HCT116 (cell line): ENCODE measurements at regions not wholly inside any gene's neighbourhood (a gene's known extent, or its start where the extent isn't known, plus 50 kb on each side); places are given as distances from the start of the nearest gene placed in this dataset.

Experiments used
- ATAC-seq: fragments of 200-7000 bp; cut with Tn5 transposase; 2 replicates; pipeline ENCODE4 v1.9.1; 2020; ENCODE audit warnings: mild to moderate bottlenecking, moderate library complexity
- BruUV-seq: library from RNA; stranded (reverse); fragments of 400-500 nt; replicated peaks from 2 replicates; lab custom pipeline; 2021; lab: Mats Ljungman, UMichigan
- CTCF ChIA-PET: fragments of 300-600 bp; sonication (Branson Sonifier 250); formaldehyde crosslinking; loops from one replicate; lab custom pipeline; 2021; ENCODE audit warnings: antibody characterized with exemption; lab: Charles Lee
- POLR2A ChIA-PET: fragments of 300-600, 350-600 bp; sonication (Branson Sonifier 250); formaldehyde crosslinking; loops from one replicate; lab custom pipeline; 2021; ENCODE audit warnings: antibody characterized with exemption; lab: Charles Lee
- RAD21 ChIA-PET, 2 experiments: fragments of 300-600 bp; sonication (Branson Sonifier 250); formaldehyde crosslinking; loops; one replicate each; lab custom pipeline; 2023; ENCODE audit warnings: low total read pairs in 2 of 2; ENCODE audit not compliant: uncharacterized antibody in 2 of 2, unreplicated experiment in 2 of 2, low non-redundant PET in 1 of 2; lab: Charles Lee
- DNase-seq: peaks from one replicate; pipeline ENCODE4 v3.0.0-alpha.2; 2010; ENCODE audit warnings: low read depth, low spot score
- H2AFZ ChIP-seq: fragments of 200-600 bp; shearing (Covaris generic), sonication (generic); 2 replicates; pipeline ENCODE4 v1.6.1; 2017; ENCODE audit warnings: low read depth, mixed run types, mixed read lengths, antibody characterized with exemption, low read length; ENCODE audit not compliant: poor library complexity, severe bottlenecking
- H3K27ac ChIP-seq: 2 replicates; pipeline ENCODE4 v1.5.1; 2012; ENCODE audit warnings: low read depth, low read length
- H3K27me3 ChIP-seq: fragments of 200-600 bp; sonication (generic); 2 replicates; pipeline ENCODE4 v1.6.1; 2016; ENCODE audit warnings: mixed run types, low read length, mixed read lengths; ENCODE audit not compliant: insufficient read depth
- H3K36me3 ChIP-seq, 2 experiments: fragments of 200-500 bp in 1 of 2; fragments of 200-600 bp in 1 of 2; sonication (Bioruptor generic) in 1 of 2; sonication (generic) in 1 of 2; 2 replicates each; pipeline versions ENCODE4 v1.5.1 to v1.6.1; 2014 to 2016; ENCODE audit warnings: low read length in 2 of 2, inconsistent platforms in 1 of 2, mixed read lengths in 1 of 2, mixed run types in 1 of 2; ENCODE audit not compliant: insufficient read depth in 2 of 2, control insufficient read depth in 1 of 2
- H3K4me1 ChIP-seq, 2 experiments: fragments of 200-600 bp in 1 of 2; sonication (generic) in 1 of 2; 2 replicates each; pipeline versions ENCODE4 v1.5.1 to v1.6.1; 2012 to 2017; ENCODE audit warnings: low read length in 2 of 2, inconsistent platforms in 1 of 2, mild to moderate bottlenecking in 1 of 2, mixed read lengths in 1 of 2, mixed run types in 1 of 2, moderate library complexity in 1 of 2; ENCODE audit not compliant: insufficient read depth in 2 of 2, control insufficient read depth in 1 of 2
- H3K4me2 ChIP-seq: fragments of 200-600 bp; sonication (generic); 2 replicates; pipeline ENCODE4 v1.6.1; 2017; ENCODE audit warnings: mixed run types, low read length, mixed read lengths
- H3K4me3 ChIP-seq, 2 experiments: fragments of 200-600 bp in 1 of 2; sonication (generic) in 1 of 2; replicated peaks in 1 of 2; 2 replicates each; pipeline ENCODE4 v1.5.1; 2011 to 2016; ENCODE audit warnings: low read length in 2 of 2, control low read depth in 1 of 2, low read depth in 1 of 2, mild to moderate bottlenecking in 1 of 2, mixed read lengths in 1 of 2, mixed run types in 1 of 2
- H3K79me2 ChIP-seq: fragments of 200-600 bp; sonication (generic); 2 replicates; pipeline ENCODE4 v1.6.1; 2017; ENCODE audit warnings: mild to moderate bottlenecking, mixed run types, low read length, moderate library complexity, mixed read lengths; ENCODE audit not compliant: insufficient read depth
- H3K9ac ChIP-seq: fragments of 200-600 bp; sonication (generic); 2 replicates; pipeline ENCODE4 v1.6.1; 2016; ENCODE audit warnings: low read length, mixed read lengths
- H3K9me2 ChIP-seq: fragments of 200-600 bp; sonication (generic), shearing (Covaris generic); 2 replicates; pipeline ENCODE4 v1.6.1; 2017; ENCODE audit warnings: mixed run types, mild to moderate bottlenecking, moderate library complexity; ENCODE audit not compliant: insufficient read depth
- H3K9me3 ChIP-seq, 2 experiments: fragments of 200-500 bp in 1 of 2; fragments of 200-600 bp in 1 of 2; sonication (Bioruptor generic) in 1 of 2; sonication (generic) in 1 of 2; 2 replicates each; pipeline ENCODE4 v1.6.1; 2014 to 2017; ENCODE audit warnings: low read length in 2 of 2, mixed read lengths in 2 of 2, inconsistent platforms in 1 of 2, low read depth in 1 of 2, mild to moderate bottlenecking in 1 of 2, mixed run types in 1 of 2, moderate library complexity in 1 of 2; ENCODE audit not compliant: control insufficient read depth in 1 of 2, insufficient read depth in 1 of 2
- H4K20me1 ChIP-seq: fragments of 200-600 bp; sonication (generic), shearing (Covaris generic); 2 replicates; pipeline ENCODE4 v1.6.1; 2017; ENCODE audit warnings: mixed run types, mild to moderate bottlenecking, moderate library complexity; ENCODE audit not compliant: insufficient read depth
- CBX3 ChIP-seq: IDR thresholded peaks from 2 replicates; pipeline ENCODE4 v1.6.1; 2012; ENCODE audit warnings: low read depth
- CEBPB ChIP-seq: IDR thresholded peaks from 2 replicates; pipeline ENCODE4 v1.6.1; 2012; ENCODE audit warnings: low read depth
- EGR1 ChIP-seq: IDR thresholded peaks from 2 replicates; pipeline ENCODE4 v1.6.1; 2012; ENCODE audit warnings: low read depth
- ELF1 ChIP-seq: IDR thresholded peaks from 2 replicates; pipeline ENCODE4 v1.6.1; 2012; ENCODE audit warnings: low read depth, borderline replicate concordance
- EZH2 ChIP-seq: fragments of 200-600 bp; sonication (generic); IDR thresholded peaks from 2 replicates; pipeline ENCODE4 v1.6.1; 2017; ENCODE audit warnings: antibody characterized with exemption, mixed run types
- EZH2phosphoT487 ChIP-seq: fragments of 200-600 bp; IDR thresholded peaks from 2 replicates; pipeline ENCODE4 v1.6.1; 2018; ENCODE audit warnings: antibody characterized with exemption, borderline replicate concordance
- JUND ChIP-seq: IDR thresholded peaks from 2 replicates; pipeline ENCODE4 v1.6.1; 2012
- POLR2A ChIP-seq: IDR thresholded peaks from 2 replicates; pipeline ENCODE4 v1.7.0; 2011; ENCODE audit warnings: borderline replicate concordance; ENCODE audit not compliant: insufficient read depth, insufficient read length; ENCODE audit errors: extremely low read depth
- POLR2AphosphoS5 ChIP-seq: IDR thresholded peaks from 2 replicates; pipeline ENCODE4 v1.6.1; 2011; ENCODE audit warnings: mild to moderate bottlenecking, low read depth, low read length, moderate library complexity
- RAD21 ChIP-seq: IDR thresholded peaks from 2 replicates; pipeline ENCODE4 v1.6.1; 2012; ENCODE audit warnings: low read depth, mild to moderate bottlenecking
- SIN3A ChIP-seq: IDR thresholded peaks from 2 replicates; pipeline ENCODE4 v1.6.1; 2012; ENCODE audit warnings: low read depth
- SP1 ChIP-seq: IDR thresholded peaks from 2 replicates; pipeline ENCODE4 v1.6.1; 2012; ENCODE audit warnings: low read depth
- SRF ChIP-seq: IDR thresholded peaks from 2 replicates; pipeline ENCODE4 v1.6.1; 2012; ENCODE audit warnings: low read depth
- ZBTB33 ChIP-seq: IDR thresholded peaks from 2 replicates; pipeline ENCODE4 v1.6.1; 2011; ENCODE audit warnings: mild to moderate bottlenecking, low read length, moderate library complexity; ENCODE audit not compliant: insufficient replicate concordance; ENCODE audit errors: extremely low read depth
- ZFX ChIP-seq: fragments of 450-650 bp; IDR thresholded peaks from 2 replicates; pipeline ENCODE4 v1.6.1; 2017
- ZNF274 ChIP-seq: fragments of 200-500 bp; sonication (Bioruptor generic); IDR thresholded peaks from 2 replicates; pipeline ENCODE4 v1.6.1; 2014; ENCODE audit warnings: mild to moderate bottlenecking, low read depth, low read length, inconsistent platforms
- intact Hi-C: fragments of 100-400 bp; cut with micrococcal nuclease; formaldehyde crosslinking; loops from 2 replicates; pipeline ENCODE4 v1.10.0; 2022
- TF ChIP-seq, protein P1 (sequence below): IDR thresholded peaks from 2 replicates; pipeline ENCODE4 v1.6.1; 2012; ENCODE audit warnings: low read depth
- TF ChIP-seq, protein P2 (sequence below): IDR thresholded peaks from 2 replicates; pipeline ENCODE4 v1.6.1; 2012
- TF ChIP-seq, protein P3 (sequence below), 3 experiments: fragments of 200-600 bp in 1 of 3; sonication (generic) in 1 of 3; IDR thresholded peaks in 2 of 3; conservative IDR thresholded peaks in 1 of 3; 2 replicates each; pipeline ENCODE4 v1.5.1; 2012 to 2017; ENCODE audit warnings: low read depth in 2 of 3, low read length in 2 of 3, antibody characterized with exemption in 1 of 3, borderline replicate concordance in 1 of 3, control low read depth in 1 of 3, mild to moderate bottlenecking in 1 of 3, mixed read lengths in 1 of 3, mixed run types in 1 of 3, moderate library complexity in 1 of 3; ENCODE audit not compliant: insufficient read depth in 1 of 3

DNA sequence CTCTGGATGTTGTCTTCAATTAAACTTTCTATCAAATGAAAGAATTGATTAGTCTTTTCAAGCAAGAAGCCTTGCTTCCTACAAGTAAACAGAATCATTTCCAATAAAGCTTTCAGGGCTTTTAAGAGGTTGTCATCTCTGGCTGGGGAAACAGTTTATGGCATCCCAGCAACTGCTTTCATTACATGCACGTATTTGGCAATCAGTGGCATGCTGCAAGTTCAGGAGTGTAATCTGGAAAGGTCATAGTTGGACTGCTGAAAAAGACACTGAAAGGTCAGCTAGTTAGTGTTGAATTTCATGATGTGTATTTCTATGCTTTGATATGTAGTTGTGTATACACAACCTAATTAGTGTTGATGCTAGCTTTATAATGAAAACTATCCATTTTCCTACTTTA, 332.9 kb downstream of the DSC3 start:
- DNase-seq, result no peak
- POLR2A ChIA-PET, result no interaction called here
- RAD21 ChIA-PET, result no interaction called here
- no peak for ATAC-seq
- no TSS peak for BruUV-seq
- Histone ChIP-seq H3K79me2 (no peaks in the 10 kb centered on the region), H3K27ac (no peak overlapping the region), H3K4me3 (no peak overlapping the region), H3K9ac (no peak overlapping the region), H3K4me2 (no peak overlapping the region), H2AFZ (no peak overlapping the region), H4K20me1 (no peaks in the 10 kb centered on the region), H3K36me3 (no peaks in the 10 kb centered on the region), H3K9me2 (no peaks in the 10 kb centered on the region), H3K4me1 (no peaks in the 10 kb centered on the region), H3K27me3 (no peaks in the 10 kb centered on the region), H3K9me3 (no peaks in the 10 kb centered on the region)
- TF ChIP-seq, protein P1, sequence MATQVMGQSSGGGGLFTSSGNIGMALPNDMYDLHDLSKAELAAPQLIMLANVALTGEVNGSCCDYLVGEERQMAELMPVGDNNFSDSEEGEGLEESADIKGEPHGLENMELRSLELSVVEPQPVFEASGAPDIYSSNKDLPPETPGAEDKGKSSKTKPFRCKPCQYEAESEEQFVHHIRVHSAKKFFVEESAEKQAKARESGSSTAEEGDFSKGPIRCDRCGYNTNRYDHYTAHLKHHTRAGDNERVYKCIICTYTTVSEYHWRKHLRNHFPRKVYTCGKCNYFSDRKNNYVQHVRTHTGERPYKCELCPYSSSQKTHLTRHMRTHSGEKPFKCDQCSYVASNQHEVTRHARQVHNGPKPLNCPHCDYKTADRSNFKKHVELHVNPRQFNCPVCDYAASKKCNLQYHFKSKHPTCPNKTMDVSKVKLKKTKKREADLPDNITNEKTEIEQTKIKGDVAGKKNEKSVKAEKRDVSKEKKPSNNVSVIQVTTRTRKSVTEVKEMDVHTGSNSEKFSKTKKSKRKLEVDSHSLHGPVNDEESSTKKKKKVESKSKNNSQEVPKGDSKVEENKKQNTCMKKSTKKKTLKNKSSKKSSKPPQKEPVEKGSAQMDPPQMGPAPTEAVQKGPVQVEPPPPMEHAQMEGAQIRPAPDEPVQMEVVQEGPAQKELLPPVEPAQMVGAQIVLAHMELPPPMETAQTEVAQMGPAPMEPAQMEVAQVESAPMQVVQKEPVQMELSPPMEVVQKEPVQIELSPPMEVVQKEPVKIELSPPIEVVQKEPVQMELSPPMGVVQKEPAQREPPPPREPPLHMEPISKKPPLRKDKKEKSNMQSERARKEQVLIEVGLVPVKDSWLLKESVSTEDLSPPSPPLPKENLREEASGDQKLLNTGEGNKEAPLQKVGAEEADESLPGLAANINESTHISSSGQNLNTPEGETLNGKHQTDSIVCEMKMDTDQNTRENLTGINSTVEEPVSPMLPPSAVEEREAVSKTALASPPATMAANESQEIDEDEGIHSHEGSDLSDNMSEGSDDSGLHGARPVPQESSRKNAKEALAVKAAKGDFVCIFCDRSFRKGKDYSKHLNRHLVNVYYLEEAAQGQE, result no peak
- no peak for TF ChIP-seq EZH2phosphoT487
- no peak for TF ChIP-seq SP1
- no peak for TF ChIP-seq SRF
- TF ChIP-seq POLR2AphosphoS5, result no peak
- no peak for TF ChIP-seq SIN3A
- TF ChIP-seq ZBTB33, result no peak
- TF ChIP-seq, protein P2, sequence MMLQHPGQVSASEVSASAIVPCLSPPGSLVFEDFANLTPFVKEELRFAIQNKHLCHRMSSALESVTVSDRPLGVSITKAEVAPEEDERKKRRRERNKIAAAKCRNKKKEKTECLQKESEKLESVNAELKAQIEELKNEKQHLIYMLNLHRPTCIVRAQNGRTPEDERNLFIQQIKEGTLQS, result no peak
- no peak for TF ChIP-seq ELF1
- TF ChIP-seq EZH2, result no peak
- TF ChIP-seq CEBPB, result no peak
- no peak for TF ChIP-seq POLR2A
- TF ChIP-seq ZFX, result no peak
- TF ChIP-seq, protein P3, sequence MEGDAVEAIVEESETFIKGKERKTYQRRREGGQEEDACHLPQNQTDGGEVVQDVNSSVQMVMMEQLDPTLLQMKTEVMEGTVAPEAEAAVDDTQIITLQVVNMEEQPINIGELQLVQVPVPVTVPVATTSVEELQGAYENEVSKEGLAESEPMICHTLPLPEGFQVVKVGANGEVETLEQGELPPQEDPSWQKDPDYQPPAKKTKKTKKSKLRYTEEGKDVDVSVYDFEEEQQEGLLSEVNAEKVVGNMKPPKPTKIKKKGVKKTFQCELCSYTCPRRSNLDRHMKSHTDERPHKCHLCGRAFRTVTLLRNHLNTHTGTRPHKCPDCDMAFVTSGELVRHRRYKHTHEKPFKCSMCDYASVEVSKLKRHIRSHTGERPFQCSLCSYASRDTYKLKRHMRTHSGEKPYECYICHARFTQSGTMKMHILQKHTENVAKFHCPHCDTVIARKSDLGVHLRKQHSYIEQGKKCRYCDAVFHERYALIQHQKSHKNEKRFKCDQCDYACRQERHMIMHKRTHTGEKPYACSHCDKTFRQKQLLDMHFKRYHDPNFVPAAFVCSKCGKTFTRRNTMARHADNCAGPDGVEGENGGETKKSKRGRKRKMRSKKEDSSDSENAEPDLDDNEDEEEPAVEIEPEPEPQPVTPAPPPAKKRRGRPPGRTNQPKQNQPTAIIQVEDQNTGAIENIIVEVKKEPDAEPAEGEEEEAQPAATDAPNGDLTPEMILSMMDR (IDR thresholded peaks at IDR 0.05 in 2 of 3, conservative IDR thresholded peaks at IDR 0.05 in 1 of 3; ENCODE audit: borderline replicate concordance in 1 of 3, insufficient read depth in 1 of 3, low read depth in 2 of 3, low read length in 2 of 3), result no peak
- no peak for TF ChIP-seq RAD21
- TF ChIP-seq CBX3, result no peak
- no peak for TF ChIP-seq EGR1
- no peak for TF ChIP-seq ZNF274
- no peak for TF ChIP-seq JUND
- CTCF ChIA-PET, result no interaction called here
- intact Hi-C loops, result no loop called here
